ENCODE measurements at regions not wholly inside any gene's neighbourhood (a gene's known extent, or its start where the extent isn't known, plus 50 kb on each side); places are given as distances from the start of the nearest gene placed in this dataset.
"Not testable (repeated sequence)": the region's sequence is repeated elsewhere in the genome, so short reads cannot be mapped to it uniquely, and the experiment has no call there.

GRCh38 chrX:125198546-125198945 is 121.1 kb upstream of the TEX13C start:
- DNase-seq = no peak

GRCh38 chrX:125202591-125203248 is 117.0 kb upstream of the TEX13C start:
- peak; percentile 31 for DNase-seq

- no peak for DNase-seq
Measured at GRCh38 chrX:125203365-125203736, 116.3 kb upstream of the TEX13C start.

GRCh38 chrX:125203737-125204578 is 115.7 kb upstream of the TEX13C start:
- peak; percentile 74 for DNase-seq

GRCh38 chrX:125204681-125205132 is 115.0 kb upstream of the TEX13C start:
- DNase-seq = no peak

GRCh38 chrX:125205133-125205917 is 114.3 kb upstream of the TEX13C start:
- DNase-seq = peak; percentile 81

GRCh38 chrX:125205918-125206665 is 113.6 kb upstream of the TEX13C start:
- peak; percentile 48 for DNase-seq

GRCh38 chrX:125210146-125210545 is 109.5 kb upstream of the TEX13C start:
- DNase-seq = no peak

- no peak for DNase-seq
Measured at GRCh38 chrX:125219852-125220251, 99.8 kb upstream of the TEX13C start.

- no peak for DNase-seq
Measured at GRCh38 chrX:125236955-125237354, 82.7 kb upstream of the TEX13C start.

GRCh38 chrX:125248931-125249330 is 70.7 kb upstream of the TEX13C start:
- DNase-seq = no peak

- DNase-seq = not testable (repeated sequence)
Measured at GRCh38 chrX:125255759-125256158, 63.9 kb upstream of the TEX13C start.

- no peak for DNase-seq
Measured at GRCh38 chrX:125262836-125263235, 56.8 kb upstream of the TEX13C start.

GRCh38 chrX:125266153-125266660 is 53.5 kb upstream of the TEX13C start:
- DNase-seq = no peak
